ENCODE measurements at regions not wholly inside any gene's neighbourhood (a gene's known extent, or its start where the extent isn't known, plus 50 kb on each side); places are given as distances from the start of the nearest gene placed in this dataset.
"Not testable (repeated sequence)": the region's sequence is repeated elsewhere in the genome, so short reads cannot be mapped to it uniquely, and the experiment has no call there.

GRCh38 chr12:9304540-9304939 lies 96.3 kb upstream of the PZP start:
- DNase-seq: not testable (repeated sequence)

- DNase-seq: not testable (repeated sequence)
These were observed 87.7 kb upstream of the PZP start for GRCh38 chr12:9295872-9296271.

GRCh38 chr12:9294072-9294620 lies 86.0 kb upstream of the PZP start:
- DNase-seq: not testable (repeated sequence)

GRCh38 chr12:9293391-9293790 lies 85.2 kb upstream of the PZP start:
- DNase-seq: not testable (repeated sequence)

GRCh38 chr12:9289984-9290383 lies 81.8 kb upstream of the PZP start:
- DNase-seq: not testable (repeated sequence)

GRCh38 chr12:9284724-9285123 lies 76.5 kb upstream of the PZP start:
- not testable (repeated sequence) for DNase-seq

GRCh38 chr12:9284197-9284596 lies 76.0 kb upstream of the PZP start:
- DNase-seq: not testable (repeated sequence)

- DNase-seq: peak; percentile 91
These were observed 75.3 kb upstream of the PZP start for GRCh38 chr12:9283346-9284095.

GRCh38 chr12:9276990-9277389 lies 68.8 kb upstream of the PZP start:
- DNase-seq: no peak

GRCh38 chr12:9273276-9273675 lies 65.1 kb upstream of the PZP start:
- DNase-seq: no peak

- DNase-seq: no peak
These were observed 63.7 kb upstream of the PZP start for GRCh38 chr12:9271875-9272274.

GRCh38 chr12:9264546-9264945 lies 56.4 kb upstream of the PZP start:
- DNase-seq: no peak

- DNase-seq: no peak
These were observed 52.7 kb upstream of the PZP start for GRCh38 chr12:9260931-9261330.

- DNase-seq: no peak
These were observed 50.5 kb upstream of the PZP start for GRCh38 chr12:9258676-9259075.

Measured in activated effector memory CD4-positive, alpha-beta T cell treated with anti-CD3 and anti-CD28 coated beads, Interleukin-2, amount 50 U/mL, for 16 hours (primary cell).